ENCODE measurements at regions not wholly inside any gene's neighbourhood (a gene's known extent, or its start where the extent isn't known, plus 50 kb on each side); places are given as distances from the start of the nearest gene placed in this dataset.

DNA sequence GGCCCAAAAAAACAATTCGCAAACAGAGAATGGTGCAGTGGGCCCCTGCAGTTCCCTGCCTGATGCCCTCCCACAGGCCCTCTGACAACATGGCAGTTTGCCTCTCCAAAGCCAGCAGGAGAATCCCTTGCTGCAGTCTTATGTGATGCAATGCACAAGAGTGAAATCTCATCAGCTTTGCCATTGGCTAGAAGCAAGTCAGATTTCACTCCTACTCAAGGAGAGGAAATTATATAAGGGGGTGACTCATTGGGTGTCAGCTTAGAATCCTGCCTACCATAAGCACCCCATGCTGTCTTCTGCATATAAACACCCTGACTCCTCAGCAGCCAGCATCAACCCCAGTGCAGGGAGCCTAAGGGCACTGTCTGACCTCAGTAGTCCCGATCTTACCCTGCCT lies 157.3 kb upstream of the LDB2 start:
- TF ChIP-seq POLR2AphosphoS5 (IDR thresholded peaks at IDR 0.05; ENCODE audit: low read depth, low read length) (no peak), TAF1 (IDR thresholded peaks at IDR 0.05; ENCODE audit: borderline replicate concordance, low read depth, low read length) (no peak), POLR2A (IDR thresholded peaks at IDR 0.05; ENCODE audit: low read depth, low read length) (no peak)

Measured in GM12892 (cell line).